HCT116 (cell line): ENCODE measurements at regions not wholly inside any gene's neighbourhood (a gene's known extent, or its start where the extent isn't known, plus 50 kb on each side); places are given as distances from the start of the nearest gene placed in this dataset.

Experiments
- ATAC-seq: fragments of 200-7000 bp; cut with Tn5 transposase; 2 replicates; pipeline ENCODE4 v1.9.1; 2020; ENCODE audit warnings: mild to moderate bottlenecking, moderate library complexity
- BruUV-seq: library from RNA; stranded (reverse); fragments of 400-500 nt; replicated peaks from 2 replicates; lab custom pipeline; 2021; lab: Mats Ljungman, UMichigan
- CTCF ChIA-PET: fragments of 300-600 bp; sonication (Branson Sonifier 250); formaldehyde crosslinking; loops from one replicate; lab custom pipeline; 2021; ENCODE audit warnings: antibody characterized with exemption; lab: Charles Lee
- POLR2A ChIA-PET: fragments of 300-600, 350-600 bp; sonication (Branson Sonifier 250); formaldehyde crosslinking; loops from one replicate; lab custom pipeline; 2021; ENCODE audit warnings: antibody characterized with exemption; lab: Charles Lee
- RAD21 ChIA-PET, 2 experiments: fragments of 300-600 bp; sonication (Branson Sonifier 250); formaldehyde crosslinking; loops; one replicate each; lab custom pipeline; 2023; ENCODE audit warnings: low total read pairs in 2 of 2; ENCODE audit not compliant: uncharacterized antibody in 2 of 2, unreplicated experiment in 2 of 2, low non-redundant PET in 1 of 2; lab: Charles Lee
- DNase-seq: peaks from one replicate; pipeline ENCODE4 v3.0.0-alpha.2; 2010; ENCODE audit warnings: low read depth, low spot score
- H2AFZ ChIP-seq: fragments of 200-600 bp; shearing (Covaris generic), sonication (generic); 2 replicates; pipeline ENCODE4 v1.6.1; 2017; ENCODE audit warnings: low read depth, mixed run types, mixed read lengths, antibody characterized with exemption, low read length; ENCODE audit not compliant: poor library complexity, severe bottlenecking
- H3K27ac ChIP-seq: 2 replicates; pipeline ENCODE4 v1.5.1; 2012; ENCODE audit warnings: low read depth, low read length
- H3K27me3 ChIP-seq: fragments of 200-600 bp; sonication (generic); 2 replicates; pipeline ENCODE4 v1.6.1; 2016; ENCODE audit warnings: mixed run types, low read length, mixed read lengths; ENCODE audit not compliant: insufficient read depth
- H3K36me3 ChIP-seq, 2 experiments: fragments of 200-500 bp in 1 of 2; fragments of 200-600 bp in 1 of 2; sonication (Bioruptor generic) in 1 of 2; sonication (generic) in 1 of 2; 2 replicates each; pipeline versions ENCODE4 v1.5.1 to v1.6.1; 2014 to 2016; ENCODE audit warnings: low read length in 2 of 2, inconsistent platforms in 1 of 2, mixed read lengths in 1 of 2, mixed run types in 1 of 2; ENCODE audit not compliant: insufficient read depth in 2 of 2, control insufficient read depth in 1 of 2
- H3K4me1 ChIP-seq, 2 experiments: fragments of 200-600 bp in 1 of 2; sonication (generic) in 1 of 2; 2 replicates each; pipeline versions ENCODE4 v1.5.1 to v1.6.1; 2012 to 2017; ENCODE audit warnings: low read length in 2 of 2, inconsistent platforms in 1 of 2, mild to moderate bottlenecking in 1 of 2, mixed read lengths in 1 of 2, mixed run types in 1 of 2, moderate library complexity in 1 of 2; ENCODE audit not compliant: insufficient read depth in 2 of 2, control insufficient read depth in 1 of 2
- H3K4me2 ChIP-seq: fragments of 200-600 bp; sonication (generic); 2 replicates; pipeline ENCODE4 v1.6.1; 2017; ENCODE audit warnings: mixed run types, low read length, mixed read lengths
- H3K4me3 ChIP-seq, 2 experiments: fragments of 200-600 bp in 1 of 2; sonication (generic) in 1 of 2; replicated peaks in 1 of 2; 2 replicates each; pipeline ENCODE4 v1.5.1; 2011 to 2016; ENCODE audit warnings: low read length in 2 of 2, control low read depth in 1 of 2, low read depth in 1 of 2, mild to moderate bottlenecking in 1 of 2, mixed read lengths in 1 of 2, mixed run types in 1 of 2
- H3K79me2 ChIP-seq: fragments of 200-600 bp; sonication (generic); 2 replicates; pipeline ENCODE4 v1.6.1; 2017; ENCODE audit warnings: mild to moderate bottlenecking, mixed run types, low read length, moderate library complexity, mixed read lengths; ENCODE audit not compliant: insufficient read depth
- H3K9ac ChIP-seq: fragments of 200-600 bp; sonication (generic); 2 replicates; pipeline ENCODE4 v1.6.1; 2016; ENCODE audit warnings: low read length, mixed read lengths
- H3K9me2 ChIP-seq: fragments of 200-600 bp; sonication (generic), shearing (Covaris generic); 2 replicates; pipeline ENCODE4 v1.6.1; 2017; ENCODE audit warnings: mixed run types, mild to moderate bottlenecking, moderate library complexity; ENCODE audit not compliant: insufficient read depth
- H3K9me3 ChIP-seq, 2 experiments: fragments of 200-500 bp in 1 of 2; fragments of 200-600 bp in 1 of 2; sonication (Bioruptor generic) in 1 of 2; sonication (generic) in 1 of 2; 2 replicates each; pipeline ENCODE4 v1.6.1; 2014 to 2017; ENCODE audit warnings: low read length in 2 of 2, mixed read lengths in 2 of 2, inconsistent platforms in 1 of 2, low read depth in 1 of 2, mild to moderate bottlenecking in 1 of 2, mixed run types in 1 of 2, moderate library complexity in 1 of 2; ENCODE audit not compliant: control insufficient read depth in 1 of 2, insufficient read depth in 1 of 2
- H4K20me1 ChIP-seq: fragments of 200-600 bp; sonication (generic), shearing (Covaris generic); 2 replicates; pipeline ENCODE4 v1.6.1; 2017; ENCODE audit warnings: mixed run types, mild to moderate bottlenecking, moderate library complexity; ENCODE audit not compliant: insufficient read depth
- CEBPB ChIP-seq: IDR thresholded peaks from 2 replicates; pipeline ENCODE4 v1.6.1; 2012; ENCODE audit warnings: low read depth
- EGR1 ChIP-seq: IDR thresholded peaks from 2 replicates; pipeline ENCODE4 v1.6.1; 2012; ENCODE audit warnings: low read depth
- EZH2 ChIP-seq: fragments of 200-600 bp; sonication (generic); IDR thresholded peaks from 2 replicates; pipeline ENCODE4 v1.6.1; 2017; ENCODE audit warnings: antibody characterized with exemption, mixed run types
- EZH2phosphoT487 ChIP-seq: fragments of 200-600 bp; IDR thresholded peaks from 2 replicates; pipeline ENCODE4 v1.6.1; 2018; ENCODE audit warnings: antibody characterized with exemption, borderline replicate concordance
- FOSL1 ChIP-seq: IDR thresholded peaks from 2 replicates; pipeline ENCODE4 v1.6.1; 2012; ENCODE audit warnings: low read depth
- JUND ChIP-seq: IDR thresholded peaks from 2 replicates; pipeline ENCODE4 v1.6.1; 2012
- POLR2A ChIP-seq: IDR thresholded peaks from 2 replicates; pipeline ENCODE4 v1.7.0; 2011; ENCODE audit warnings: borderline replicate concordance; ENCODE audit not compliant: insufficient read depth, insufficient read length; ENCODE audit errors: extremely low read depth
- POLR2AphosphoS5 ChIP-seq: IDR thresholded peaks from 2 replicates; pipeline ENCODE4 v1.6.1; 2011; ENCODE audit warnings: mild to moderate bottlenecking, low read depth, low read length, moderate library complexity
- SIN3A ChIP-seq: IDR thresholded peaks from 2 replicates; pipeline ENCODE4 v1.6.1; 2012; ENCODE audit warnings: low read depth
- SP1 ChIP-seq: IDR thresholded peaks from 2 replicates; pipeline ENCODE4 v1.6.1; 2012; ENCODE audit warnings: low read depth
- SRF ChIP-seq: IDR thresholded peaks from 2 replicates; pipeline ENCODE4 v1.6.1; 2012; ENCODE audit warnings: low read depth
- TCF7L2 ChIP-seq: IDR thresholded peaks from 2 replicates; pipeline ENCODE4 v1.7.0; 2011; ENCODE audit warnings: borderline replicate concordance, inconsistent platforms; ENCODE audit not compliant: insufficient read depth, insufficient read length; ENCODE audit errors: extremely low read depth
- YY1 ChIP-seq: IDR thresholded peaks from 2 replicates; pipeline ENCODE4 v1.6.1; 2011; ENCODE audit warnings: low read length, low read depth, moderate library complexity, mild to moderate bottlenecking; ENCODE audit not compliant: insufficient replicate concordance; ENCODE audit errors: extremely low read depth
- ZFX ChIP-seq: fragments of 450-650 bp; IDR thresholded peaks from 2 replicates; pipeline ENCODE4 v1.6.1; 2017
- intact Hi-C: fragments of 100-400 bp; cut with micrococcal nuclease; formaldehyde crosslinking; loops from 2 replicates; pipeline ENCODE4 v1.10.0; 2022
- TF ChIP-seq, protein P1 (sequence below): IDR thresholded peaks from 2 replicates; pipeline ENCODE4 v1.6.1; 2012
- TF ChIP-seq, protein P2 (sequence below): IDR thresholded peaks from 2 replicates; pipeline ENCODE4 v1.6.1; 2012
- TF ChIP-seq, protein P3 (sequence below), 3 experiments: fragments of 200-600 bp in 1 of 3; sonication (generic) in 1 of 3; IDR thresholded peaks in 2 of 3; conservative IDR thresholded peaks in 1 of 3; 2 replicates each; pipeline ENCODE4 v1.5.1; 2012 to 2017; ENCODE audit warnings: low read depth in 2 of 3, low read length in 2 of 3, antibody characterized with exemption in 1 of 3, borderline replicate concordance in 1 of 3, control low read depth in 1 of 3, mild to moderate bottlenecking in 1 of 3, mixed read lengths in 1 of 3, mixed run types in 1 of 3, moderate library complexity in 1 of 3; ENCODE audit not compliant: insufficient read depth in 1 of 3
- TF ChIP-seq, protein P4 (sequence below): IDR thresholded peaks from 2 replicates; pipeline ENCODE4 v1.6.1; 2011; ENCODE audit warnings: mild to moderate bottlenecking, low read length, moderate library complexity; ENCODE audit not compliant: insufficient replicate concordance; ENCODE audit errors: extremely low read depth

DNA sequence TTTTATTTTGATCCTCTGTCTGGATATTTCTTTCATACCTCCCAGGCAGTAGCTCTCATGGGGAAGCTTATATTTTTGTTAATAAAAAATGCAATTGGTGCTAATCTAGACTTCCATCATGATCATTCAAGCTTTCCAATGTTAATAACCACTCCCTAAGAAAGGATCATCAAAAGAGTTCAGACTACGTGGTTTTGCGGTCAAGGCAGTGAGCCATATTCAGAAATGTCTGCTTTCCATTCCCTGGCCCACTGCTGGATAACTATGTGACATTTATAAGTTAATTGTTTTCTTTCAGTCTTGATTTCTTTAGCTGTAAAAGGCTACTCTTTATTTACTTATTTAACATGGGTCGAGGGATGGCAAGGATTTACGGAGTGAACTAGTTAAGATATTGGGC lies 414.6 kb downstream of the LMO4 start:
- H3K4me2 ChIP-seq, result no peak overlapping the region
- ATAC-seq, result no peak
- H2AFZ ChIP-seq, result no peak overlapping the region

More for the DNA sequence above, 414.6 kb downstream of the LMO4 start:
- Histone ChIP-seq H3K9me3 (no peaks in the 10 kb centered on the region), H3K9ac (no peak overlapping the region), H3K4me3 (no peak overlapping the region), H3K79me2 (no peaks in the 10 kb centered on the region), H3K9me2 (no peaks in the 10 kb centered on the region), H3K27me3 (no peaks in the 10 kb centered on the region), H3K27ac (no peak overlapping the region), H3K36me3 (no peaks in the 10 kb centered on the region), H4K20me1 (no peaks in the 10 kb centered on the region), H3K4me1 (no peaks in the 10 kb centered on the region)
- BruUV-seq, result no TSS peak
- POLR2A ChIA-PET, result no interaction called here
- intact Hi-C loops, result no loop called here
- DNase-seq, result no peak
- RAD21 ChIA-PET, result no interaction called here
- CTCF ChIA-PET, result no interaction called here
- TF ChIP-seq EZH2, result no peak
- no peak for TF ChIP-seq YY1
- TF ChIP-seq POLR2AphosphoS5, result no peak
- no peak for TF ChIP-seq TCF7L2
- TF ChIP-seq JUND, result no peak
- TF ChIP-seq FOSL1, result no peak
- TF ChIP-seq, protein P1, sequence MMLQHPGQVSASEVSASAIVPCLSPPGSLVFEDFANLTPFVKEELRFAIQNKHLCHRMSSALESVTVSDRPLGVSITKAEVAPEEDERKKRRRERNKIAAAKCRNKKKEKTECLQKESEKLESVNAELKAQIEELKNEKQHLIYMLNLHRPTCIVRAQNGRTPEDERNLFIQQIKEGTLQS, result no peak
- TF ChIP-seq SIN3A, result no peak
- TF ChIP-seq ZFX, result no peak
- TF ChIP-seq SP1, result no peak
- TF ChIP-seq, protein P2, sequence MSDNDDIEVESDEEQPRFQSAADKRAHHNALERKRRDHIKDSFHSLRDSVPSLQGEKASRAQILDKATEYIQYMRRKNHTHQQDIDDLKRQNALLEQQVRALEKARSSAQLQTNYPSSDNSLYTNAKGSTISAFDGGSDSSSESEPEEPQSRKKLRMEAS, result no peak
- no peak for TF ChIP-seq EZH2phosphoT487
- TF ChIP-seq SRF, result no peak
- no peak for TF ChIP-seq POLR2A
- TF ChIP-seq EGR1, result no peak
- no peak for TF ChIP-seq CEBPB
- TF ChIP-seq, protein P3, sequence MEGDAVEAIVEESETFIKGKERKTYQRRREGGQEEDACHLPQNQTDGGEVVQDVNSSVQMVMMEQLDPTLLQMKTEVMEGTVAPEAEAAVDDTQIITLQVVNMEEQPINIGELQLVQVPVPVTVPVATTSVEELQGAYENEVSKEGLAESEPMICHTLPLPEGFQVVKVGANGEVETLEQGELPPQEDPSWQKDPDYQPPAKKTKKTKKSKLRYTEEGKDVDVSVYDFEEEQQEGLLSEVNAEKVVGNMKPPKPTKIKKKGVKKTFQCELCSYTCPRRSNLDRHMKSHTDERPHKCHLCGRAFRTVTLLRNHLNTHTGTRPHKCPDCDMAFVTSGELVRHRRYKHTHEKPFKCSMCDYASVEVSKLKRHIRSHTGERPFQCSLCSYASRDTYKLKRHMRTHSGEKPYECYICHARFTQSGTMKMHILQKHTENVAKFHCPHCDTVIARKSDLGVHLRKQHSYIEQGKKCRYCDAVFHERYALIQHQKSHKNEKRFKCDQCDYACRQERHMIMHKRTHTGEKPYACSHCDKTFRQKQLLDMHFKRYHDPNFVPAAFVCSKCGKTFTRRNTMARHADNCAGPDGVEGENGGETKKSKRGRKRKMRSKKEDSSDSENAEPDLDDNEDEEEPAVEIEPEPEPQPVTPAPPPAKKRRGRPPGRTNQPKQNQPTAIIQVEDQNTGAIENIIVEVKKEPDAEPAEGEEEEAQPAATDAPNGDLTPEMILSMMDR (IDR thresholded peaks at IDR 0.05 in 2 of 3, conservative IDR thresholded peaks at IDR 0.05 in 1 of 3; ENCODE audit: borderline replicate concordance in 1 of 3, insufficient read depth in 1 of 3, low read depth in 2 of 3, low read length in 2 of 3), result no peak
- TF ChIP-seq, protein P4, sequence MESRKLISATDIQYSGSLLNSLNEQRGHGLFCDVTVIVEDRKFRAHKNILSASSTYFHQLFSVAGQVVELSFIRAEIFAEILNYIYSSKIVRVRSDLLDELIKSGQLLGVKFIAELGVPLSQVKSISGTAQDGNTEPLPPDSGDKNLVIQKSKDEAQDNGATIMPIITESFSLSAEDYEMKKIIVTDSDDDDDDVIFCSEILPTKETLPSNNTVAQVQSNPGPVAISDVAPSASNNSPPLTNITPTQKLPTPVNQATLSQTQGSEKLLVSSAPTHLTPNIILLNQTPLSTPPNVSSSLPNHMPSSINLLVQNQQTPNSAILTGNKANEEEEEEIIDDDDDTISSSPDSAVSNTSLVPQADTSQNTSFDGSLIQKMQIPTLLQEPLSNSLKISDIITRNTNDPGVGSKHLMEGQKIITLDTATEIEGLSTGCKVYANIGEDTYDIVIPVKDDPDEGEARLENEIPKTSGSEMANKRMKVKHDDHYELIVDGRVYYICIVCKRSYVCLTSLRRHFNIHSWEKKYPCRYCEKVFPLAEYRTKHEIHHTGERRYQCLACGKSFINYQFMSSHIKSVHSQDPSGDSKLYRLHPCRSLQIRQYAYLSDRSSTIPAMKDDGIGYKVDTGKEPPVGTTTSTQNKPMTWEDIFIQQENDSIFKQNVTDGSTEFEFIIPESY, result no peak
